Stomach smooth muscle (tissue), 2 donors: ENCODE measurements at regions not wholly inside any gene's neighbourhood (a gene's known extent, or its start where the extent isn't known, plus 50 kb on each side); places are given as distances from the start of the nearest gene placed in this dataset.

Source experiments
- H3K27ac ChIP-seq: one replicate; pipeline ENCODE4 v1.7.0; 2013; ENCODE audit warnings: mild to moderate bottlenecking, low read length, inconsistent platforms
- H3K27me3 ChIP-seq, 2 donors: one replicate each; pipeline ENCODE4 v1.7.0; 2013; ENCODE audit warnings: low read length in 2 of 2; ENCODE audit not compliant: insufficient read depth in 2 of 2, control insufficient read depth in 1 of 2
- H3K36me3 ChIP-seq, 2 donors: one replicate each; pipeline ENCODE4 v1.7.0; 2013; ENCODE audit warnings: low read length in 2 of 2; ENCODE audit not compliant: control insufficient read depth in 2 of 2, insufficient read depth in 2 of 2
- H3K4me1 ChIP-seq: one replicate; pipeline ENCODE4 v1.7.0; 2013; ENCODE audit warnings: low read length; ENCODE audit not compliant: control insufficient read depth, insufficient read depth
- H3K4me3 ChIP-seq, 2 donors: one replicate each; pipeline ENCODE4 v1.7.0; 2013; ENCODE audit warnings: low read length in 2 of 2
- H3K9ac ChIP-seq, 2 donors: one replicate each; pipeline ENCODE4 v1.7.0; 2013; ENCODE audit warnings: low read length in 2 of 2, mild to moderate bottlenecking in 1 of 2
- H3K9me3 ChIP-seq, 2 donors: one replicate each; pipeline ENCODE4 v1.7.0; 2013; ENCODE audit warnings: low read length in 2 of 2; ENCODE audit not compliant: control insufficient read depth in 2 of 2
- donor health status: healthy.
- donor health status: Pancreatic carcinoma.

GRCh38 chr20:41951615-41952014 is 333.4 kb upstream of the CHD6 start:
- H3K27ac ChIP-seq = no peak overlapping the region
- peaks cover 0 to 3% of the 10 kb centered on the region in 2 donors for H3K27me3 ChIP-seq
- H3K9ac ChIP-seq = no peak overlapping the region
- no peaks in the 10 kb centered on the region for H3K4me1 ChIP-seq
- no peak overlapping the region for H3K4me3 ChIP-seq
- no peaks in the 10 kb centered on the region for H3K36me3 ChIP-seq
- peaks cover 0 to 3% of the 10 kb centered on the region in 2 donors for H3K9me3 ChIP-seq

GRCh38 chr20:41939659-41940058 is 321.5 kb upstream of the CHD6 start:
- Histone ChIP-seq H3K36me3 (no peaks in the 10 kb centered on the region), H3K27ac (no peak overlapping the region), H3K9ac (no peak overlapping the region), H3K27me3 (peaks cover 0 to 3% of the 10 kb centered on the region in 2 donors), H3K9me3 (no peaks in the 10 kb centered on the region), H3K4me1 (no peaks in the 10 kb centered on the region), H3K4me3 (no peak overlapping the region)

- H3K9me3 ChIP-seq = no peaks in the 10 kb centered on the region
- no peak overlapping the region for H3K4me3 ChIP-seq
- H3K4me1 ChIP-seq = no peaks in the 10 kb centered on the region
- H3K27ac ChIP-seq = no peak overlapping the region
- H3K27me3 ChIP-seq = peaks cover 0 to 3% of the 10 kb centered on the region in 2 donors
- H3K9ac ChIP-seq = no peak overlapping the region
- H3K36me3 ChIP-seq = no peaks in the 10 kb centered on the region
Measured at GRCh38 chr20:41938353-41938752, 320.2 kb upstream of the CHD6 start.

DNA sequence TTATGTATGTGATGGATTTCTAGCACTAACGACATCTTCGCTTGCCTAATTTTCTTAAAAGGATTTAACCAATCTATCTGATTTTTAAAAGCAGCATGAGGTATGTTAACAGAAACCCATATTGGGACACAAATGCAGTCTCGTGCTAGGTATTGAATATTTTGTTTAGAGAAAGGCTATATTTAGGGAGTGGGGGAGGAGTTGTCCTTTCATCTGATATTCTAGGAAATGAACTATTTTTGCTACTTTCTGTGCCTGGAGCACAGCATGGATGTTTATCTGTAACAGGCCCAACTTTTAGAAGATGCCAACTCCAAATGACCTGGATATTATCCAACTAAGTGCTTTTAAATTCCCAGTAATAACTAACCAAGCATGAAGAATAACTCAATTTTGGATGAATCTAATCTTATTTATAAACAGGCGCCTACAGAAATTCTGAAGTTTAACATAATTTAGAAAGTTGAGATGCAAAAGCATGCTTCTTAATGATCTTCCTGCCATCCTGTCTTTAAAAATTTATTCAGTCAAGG is 317.1 kb upstream of the CHD6 start:
- H3K9me3 ChIP-seq = no peaks in the 10 kb centered on the region
- H3K9ac ChIP-seq = no peak overlapping the region
- no peaks in the 10 kb centered on the region for H3K4me1 ChIP-seq
- H3K27ac ChIP-seq = no peak overlapping the region
- H3K27me3 ChIP-seq = no peaks in the 10 kb centered on the region
- no peaks in the 10 kb centered on the region for H3K36me3 ChIP-seq
- no peak overlapping the region for H3K4me3 ChIP-seq

DNA sequence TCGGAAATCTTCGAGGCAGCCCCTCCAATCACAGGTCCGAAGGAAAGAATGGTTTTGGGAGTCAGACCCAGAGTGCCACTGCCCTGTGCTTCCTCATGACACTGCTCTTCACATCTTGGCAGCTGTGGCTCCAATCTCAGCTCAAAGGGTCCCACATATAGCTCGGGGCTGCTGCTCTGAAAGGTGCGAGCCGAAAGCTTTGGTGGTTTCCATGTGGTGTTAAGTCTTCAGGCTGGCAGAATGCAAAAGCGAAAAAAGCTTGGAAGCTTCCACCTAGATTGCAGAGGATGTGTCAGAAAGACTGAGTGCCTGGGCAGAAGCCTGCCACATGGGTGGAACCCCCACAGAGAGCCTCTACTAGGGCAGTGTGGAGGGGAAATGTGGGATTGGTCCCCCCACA is 314.3 kb upstream of the CHD6 start:
- no peak overlapping the region for H3K9ac ChIP-seq
- H3K4me1 ChIP-seq = no peaks in the 10 kb centered on the region
- H3K36me3 ChIP-seq = no peaks in the 10 kb centered on the region
- no peaks in the 10 kb centered on the region for H3K9me3 ChIP-seq
- H3K27ac ChIP-seq = no peak overlapping the region
- no peak overlapping the region for H3K4me3 ChIP-seq
- H3K27me3 ChIP-seq = no peaks in the 10 kb centered on the region

GRCh38 chr20:41927655-41928054 is 309.5 kb upstream of the CHD6 start:
- no peak overlapping the region for H3K27ac ChIP-seq
- no peaks in the 10 kb centered on the region for H3K9me3 ChIP-seq
- H3K4me3 ChIP-seq = no peak overlapping the region
- H3K4me1 ChIP-seq = no peaks in the 10 kb centered on the region
- H3K9ac ChIP-seq = no peak overlapping the region
- H3K27me3 ChIP-seq = no peaks in the 10 kb centered on the region
- H3K36me3 ChIP-seq = no peaks in the 10 kb centered on the region

- Histone ChIP-seq H3K36me3 (no peaks in the 10 kb centered on the region), H3K27me3 (no peaks in the 10 kb centered on the region), H3K27ac (no peak overlapping the region), H3K9ac (no peak overlapping the region), H3K4me1 (no peaks in the 10 kb centered on the region), H3K9me3 (no peaks in the 10 kb centered on the region), H3K4me3 (no peak overlapping the region)
Measured at GRCh38 chr20:41927189-41927588, 309.0 kb upstream of the CHD6 start.

- H3K9ac ChIP-seq = no peak overlapping the region
- H3K36me3 ChIP-seq = no peaks in the 10 kb centered on the region
Measured at GRCh38 chr20:41925476-41925875, 307.3 kb upstream of the CHD6 start.

DNA sequence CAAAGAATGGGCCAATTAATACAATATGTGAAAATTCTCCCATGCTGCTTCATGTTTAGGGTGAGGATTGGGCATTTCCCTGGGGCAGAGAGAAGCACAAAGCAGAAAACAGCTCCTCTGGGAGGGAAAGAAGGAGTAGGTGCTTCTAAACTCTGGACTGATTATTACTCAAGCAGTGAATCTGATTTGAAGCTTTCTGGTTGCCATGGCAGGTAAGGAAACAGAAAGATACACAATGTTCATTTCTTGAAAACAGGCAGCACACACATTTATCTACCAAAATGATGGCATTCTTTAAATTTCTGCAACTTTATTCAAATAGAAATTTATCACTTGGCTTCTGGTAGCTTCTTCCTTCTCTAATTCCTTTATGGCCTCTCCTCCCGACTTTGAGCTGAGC is 305.4 kb upstream of the CHD6 start:
- Histone ChIP-seq H3K9me3 (no peaks in the 10 kb centered on the region), H3K27me3 (no peaks in the 10 kb centered on the region), H3K27ac (no peak overlapping the region), H3K4me1 (no peaks in the 10 kb centered on the region), H3K4me3 (no peak overlapping the region), H3K9ac (no peak overlapping the region), H3K36me3 (no peaks in the 10 kb centered on the region)

More at GRCh38 chr20:41925476-41925875, 307.3 kb upstream of the CHD6 start:
- Histone ChIP-seq H3K9me3 (no peaks in the 10 kb centered on the region), H3K27ac (no peak overlapping the region), H3K4me3 (no peak overlapping the region), H3K27me3 (no peaks in the 10 kb centered on the region), H3K4me1 (no peaks in the 10 kb centered on the region)

DNA sequence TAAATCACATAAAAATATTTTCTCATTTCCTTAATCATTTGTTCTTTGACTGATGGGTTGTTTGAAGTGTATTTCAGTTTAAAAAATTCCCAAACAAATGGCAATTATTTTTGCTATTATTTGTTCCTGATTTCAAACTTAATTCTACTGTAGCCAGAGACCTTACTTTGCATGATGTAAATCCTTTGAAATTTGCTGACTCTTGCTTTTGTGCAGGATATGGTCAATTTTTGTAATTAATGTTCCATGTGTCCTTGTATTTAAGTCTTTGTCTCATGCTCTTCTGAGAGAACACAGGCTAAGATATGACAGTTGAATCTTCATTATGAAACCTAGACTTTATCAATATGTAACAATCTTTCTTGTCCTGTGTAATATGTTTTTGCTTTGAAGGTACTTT is 295.0 kb upstream of the CHD6 start:
- Histone ChIP-seq H3K27me3 (no peaks in the 10 kb centered on the region), H3K9me3 (no peaks in the 10 kb centered on the region), H3K9ac (no peak overlapping the region), H3K27ac (no peak overlapping the region), H3K36me3 (no peaks in the 10 kb centered on the region), H3K4me3 (no peak overlapping the region), H3K4me1 (no peaks in the 10 kb centered on the region)

GRCh38 chr20:41910558-41910957 is 292.4 kb upstream of the CHD6 start:
- Histone ChIP-seq H3K4me1 (no peaks in the 10 kb centered on the region), H3K36me3 (no peaks in the 10 kb centered on the region), H3K27me3 (no peaks in the 10 kb centered on the region), H3K9ac (no peak overlapping the region), H3K4me3 (no peak overlapping the region), H3K27ac (no peak overlapping the region), H3K9me3 (no peaks in the 10 kb centered on the region)
